ENCODE measurements at regions not wholly inside any gene's neighbourhood (a gene's known extent, or its start where the extent isn't known, plus 50 kb on each side); places are given as distances from the start of the nearest gene placed in this dataset.

DNA sequence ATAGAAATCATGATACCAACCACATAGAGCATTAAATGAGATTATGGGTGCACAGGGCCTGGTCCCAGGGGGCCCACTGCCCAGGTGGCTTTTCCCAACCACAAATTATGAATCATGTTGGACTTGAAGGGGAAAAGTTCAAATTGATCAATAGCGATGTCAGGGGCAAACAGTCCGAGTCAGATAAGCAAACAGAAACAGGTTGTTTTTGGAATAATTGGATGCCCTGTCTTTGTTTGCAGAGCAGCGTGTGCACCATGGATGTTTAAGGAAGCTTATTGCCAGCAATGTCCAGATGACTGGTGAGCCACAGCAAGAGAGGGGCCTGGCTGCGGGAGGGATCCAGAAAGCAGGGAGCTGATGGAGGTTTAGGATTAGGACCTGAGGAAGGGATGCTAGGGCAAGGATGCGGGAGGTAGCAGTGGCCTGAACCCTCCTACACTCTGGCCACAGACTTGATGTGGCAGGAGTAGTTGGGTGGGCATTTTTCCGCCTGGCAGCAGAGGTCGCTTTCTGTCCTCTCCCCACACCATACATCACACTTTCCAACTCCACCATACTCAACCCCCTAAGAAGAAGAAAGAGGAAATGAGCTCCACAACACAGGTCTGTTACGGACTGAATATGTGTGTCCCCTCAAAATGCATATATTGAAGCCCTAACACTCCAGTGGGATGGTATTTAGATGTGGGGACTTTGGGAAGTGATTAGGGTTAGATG is 266.4 kb upstream of the RPL38 start:
- H3K4me3 ChIP-seq: no peak overlapping the region
- WGBS, 2 donors: 89 to 91% methylated on average over 8 of the region's 8 CpGs
- no peaks in the 10 kb centered on the region for H3K27me3 ChIP-seq
- intact Hi-C loops (cut with DNase I; ENCODE audit: low total_unique reads): no loop called here
- H3K36me3 ChIP-seq (ENCODE audit: low read depth, missing control alignments): no peaks in the 10 kb centered on the region
- DNase-seq: no peak
- no peaks in the 10 kb centered on the region for H3K4me1 ChIP-seq
- no peaks in the 10 kb centered on the region for H3K9me3 ChIP-seq
- no peak overlapping the region for H3K27ac ChIP-seq
- TF ChIP-seq CTCF (IDR thresholded peaks at IDR 0.05) (no peak), POLR2A (IDR thresholded peaks at IDR 0.05) (no peak)

DNA sequence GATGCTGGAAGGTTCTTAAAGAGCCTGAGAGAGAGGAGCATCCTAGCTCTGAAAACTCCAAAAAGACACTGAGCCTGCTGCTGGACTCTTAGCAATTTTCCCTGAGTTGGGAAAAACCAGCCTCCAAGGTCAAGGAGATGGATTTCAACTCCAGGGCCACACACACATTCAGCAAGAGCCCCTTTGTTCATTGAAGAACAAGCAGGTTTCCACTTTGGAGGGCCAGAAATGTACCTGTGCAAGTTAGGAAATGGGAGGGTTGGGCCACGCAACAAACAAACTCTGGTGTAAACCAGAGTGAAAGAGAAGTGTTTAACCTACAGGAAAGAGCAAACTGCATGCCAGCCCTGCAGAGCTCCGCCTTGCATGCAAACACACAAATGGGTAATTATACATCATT is 264.8 kb upstream of the RPL38 start:
- Histone ChIP-seq H3K36me3 (ENCODE audit: low read depth, missing control alignments) (no peaks in the 10 kb centered on the region), H3K27me3 (no peaks in the 10 kb centered on the region), H3K4me1 (no peaks in the 10 kb centered on the region), H3K4me3 (no peak overlapping the region), H3K9me3 (no peaks in the 10 kb centered on the region), H3K27ac (no peak overlapping the region)
- TF ChIP-seq CTCF (IDR thresholded peaks at IDR 0.05) (no peak), POLR2A (IDR thresholded peaks at IDR 0.05) (no peak)
- 96 to 100% methylated on average over 2 of the region's 2 CpGs for WGBS, 2 donors
- DNase-seq: no peak
- intact Hi-C loops (cut with DNase I; ENCODE audit: low total_unique reads): no loop called here

- intact Hi-C loops (cut with DNase I; ENCODE audit: low total_unique reads): no loop called here
- no peak overlapping the region for H3K27ac ChIP-seq
- DNase-seq: no peak
- no peaks in the 10 kb centered on the region for H3K9me3 ChIP-seq
- no peaks in the 10 kb centered on the region for H3K27me3 ChIP-seq
- no peaks in the 10 kb centered on the region for H3K4me1 ChIP-seq
- H3K36me3 ChIP-seq (ENCODE audit: low read depth, missing control alignments): no peaks in the 10 kb centered on the region
- WGBS, 2 donors: 66 to 75% methylated on average over 8 of the region's 8 CpGs
- no peak for TF ChIP-seq CTCF (IDR thresholded peaks at IDR 0.05)
- no peak overlapping the region for H3K4me3 ChIP-seq
Measured at GRCh38 chr17:73939806-73940205, 263.7 kb upstream of the RPL38 start.

GRCh38 chr17:73940511-73940910 is 263.0 kb upstream of the RPL38 start:
- Histone ChIP-seq H3K27ac (no peak overlapping the region), H3K4me1 (no peaks in the 10 kb centered on the region), H3K27me3 (no peaks in the 10 kb centered on the region), H3K4me3 (no peak overlapping the region), H3K9me3 (no peaks in the 10 kb centered on the region), H3K36me3 (ENCODE audit: low read depth, missing control alignments) (no peaks in the 10 kb centered on the region)
- WGBS, 2 donors: 72 to 81% methylated on average over 3 of the region's 3 CpGs
- TF ChIP-seq CTCF (IDR thresholded peaks at IDR 0.05): no peak
- TF ChIP-seq POLR2A (IDR thresholded peaks at IDR 0.05): no peak
- no peak for DNase-seq
- intact Hi-C loops (cut with DNase I; ENCODE audit: low total_unique reads): no loop called here

DNA sequence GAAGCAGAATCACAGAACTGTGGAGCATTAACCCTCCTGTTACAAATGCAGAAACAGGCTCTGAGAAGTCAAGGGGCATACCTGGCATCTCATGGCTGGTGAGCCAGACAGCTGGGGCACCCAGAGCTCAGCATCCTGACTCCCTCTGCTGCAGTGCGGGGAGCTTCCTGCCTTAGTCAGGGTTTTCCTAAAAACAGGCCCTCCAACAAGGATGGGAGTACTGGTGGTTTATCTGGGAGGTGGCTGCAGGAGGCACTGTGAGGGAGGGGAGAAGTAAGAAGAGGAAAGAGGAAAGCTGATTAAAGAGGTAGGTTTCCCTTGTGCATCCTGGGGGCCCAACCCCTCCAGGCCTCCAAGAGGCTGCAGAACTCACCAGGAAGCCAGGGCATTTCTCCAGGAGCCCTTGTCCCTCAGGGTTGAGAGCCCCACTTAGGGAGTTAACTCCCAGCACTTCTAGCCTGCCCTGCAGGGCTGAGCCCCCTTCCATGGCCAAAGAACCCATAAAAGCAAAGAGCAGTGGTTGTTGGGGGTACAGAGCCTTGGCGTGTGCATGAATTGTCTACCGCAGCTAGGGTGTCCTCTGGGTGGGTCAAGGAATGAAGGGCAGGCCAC is 261.5 kb upstream of the RPL38 start:
- Histone ChIP-seq H3K4me1 (no peaks in the 10 kb centered on the region), H3K9me3 (no peaks in the 10 kb centered on the region), H3K27me3 (no peaks in the 10 kb centered on the region), H3K36me3 (ENCODE audit: low read depth, missing control alignments) (no peaks in the 10 kb centered on the region), H3K4me3 (no peak overlapping the region), H3K27ac (no peak overlapping the region)
- DNase-seq: no peak
- intact Hi-C loops (cut with DNase I; ENCODE audit: low total_unique reads): no loop called here
- 90 to 91% methylated on average over 3 of the region's 3 CpGs for WGBS, 2 donors
- TF ChIP-seq POLR2A (IDR thresholded peaks at IDR 0.05) (no peak), CTCF (IDR thresholded peaks at IDR 0.05) (no peak)

Data from testis (tissue), 2 donors.